T-helper 2 cell (primary cell): ENCODE measurements at regions not wholly inside any gene's neighbourhood (a gene's known extent, or its start where the extent isn't known, plus 50 kb on each side); places are given as distances from the start of the nearest gene placed in this dataset.

ENCODE experiments used
- DNase-seq, 5 experiments: peaks; one replicate each; pipeline versions ENCODE4 v3.0.0 to v3.0.0-alpha.2; 2012 to 2022

GRCh38 chr6:106035655-106036054, 50.5 kb upstream of the PRDM1 start:
- DNase-seq, result no peak

- DNase-seq, result no peak
Observed at GRCh38 chr6:106033806-106034205, 52.3 kb upstream of the PRDM1 start.

GRCh38 chr6:106027758-106028157, 58.4 kb upstream of the PRDM1 start:
- no peak for DNase-seq

GRCh38 chr6:106026748-106027715, 59.1 kb upstream of the PRDM1 start:
- DNase-seq, result no peak

GRCh38 chr6:106025655-106026054, 60.5 kb upstream of the PRDM1 start:
- DNase-seq, result no peak

- no peak for DNase-seq
Observed at GRCh38 chr6:106022801-106023200, 63.3 kb upstream of the PRDM1 start.

GRCh38 chr6:106017454-106017853, 68.7 kb upstream of the PRDM1 start:
- no peak for DNase-seq

GRCh38 chr6:106014955-106015354, 71.2 kb upstream of the PRDM1 start:
- DNase-seq, result no peak

- DNase-seq, result no peak
Observed at GRCh38 chr6:106011476-106011875, 74.7 kb upstream of the PRDM1 start.

- DNase-seq, result no peak
Observed at GRCh38 chr6:106005954-106006353, 80.2 kb upstream of the PRDM1 start.

- no peak for DNase-seq
Observed at GRCh38 chr6:106005013-106005412, 81.1 kb upstream of the PRDM1 start.

GRCh38 chr6:106003268-106003987, 82.7 kb upstream of the PRDM1 start:
- DNase-seq, result no peak

GRCh38 chr6:106002005-106002404, 84.1 kb upstream of the PRDM1 start:
- no peak for DNase-seq

GRCh38 chr6:106000935-106001334, 85.2 kb upstream of the PRDM1 start:
- DNase-seq, result no peak

- DNase-seq, result no peak
Observed at GRCh38 chr6:105997482-105997881, 88.7 kb upstream of the PRDM1 start.

- DNase-seq, result no peak
Observed at GRCh38 chr6:105995391-105995865, 90.7 kb upstream of the PRDM1 start.

- DNase-seq, result peak in 4 of 5 experiments; percentile 26 to 76 (median 28)
Observed at GRCh38 chr6:105994591-105995390, 91.3 kb upstream of the PRDM1 start.

GRCh38 chr6:105994118-105994590, 92.0 kb upstream of the PRDM1 start:
- DNase-seq, result peak in 4 of 5 experiments; percentile 19 to 88 (median 50)

- peak in 1 of 5 experiments; percentile 10 for DNase-seq
Observed at GRCh38 chr6:105993341-105994117, 92.6 kb upstream of the PRDM1 start.

- DNase-seq, result peak; percentile 74 to 97 (median 83)
Observed at GRCh38 chr6:105992315-105992961, 93.7 kb upstream of the PRDM1 start.
